HCT116 (cell line): ENCODE measurements at regions not wholly inside any gene's neighbourhood (a gene's known extent, or its start where the extent isn't known, plus 50 kb on each side); places are given as distances from the start of the nearest gene placed in this dataset.

Source experiments
- ATAC-seq: fragments of 200-7000 bp; cut with Tn5 transposase; 2 replicates; pipeline ENCODE4 v1.9.1; 2020; ENCODE audit warnings: mild to moderate bottlenecking, moderate library complexity
- BruUV-seq: library from RNA; stranded (reverse); fragments of 400-500 nt; replicated peaks from 2 replicates; lab custom pipeline; 2021; lab: Mats Ljungman, UMichigan
- CTCF ChIA-PET: fragments of 300-600 bp; sonication (Branson Sonifier 250); formaldehyde crosslinking; loops from one replicate; lab custom pipeline; 2021; ENCODE audit warnings: antibody characterized with exemption; lab: Charles Lee
- POLR2A ChIA-PET: fragments of 300-600, 350-600 bp; sonication (Branson Sonifier 250); formaldehyde crosslinking; loops from one replicate; lab custom pipeline; 2021; ENCODE audit warnings: antibody characterized with exemption; lab: Charles Lee
- RAD21 ChIA-PET, 2 experiments: fragments of 300-600 bp; sonication (Branson Sonifier 250); formaldehyde crosslinking; loops; one replicate each; lab custom pipeline; 2023; ENCODE audit warnings: low total read pairs in 2 of 2; ENCODE audit not compliant: uncharacterized antibody in 2 of 2, unreplicated experiment in 2 of 2, low non-redundant PET in 1 of 2; lab: Charles Lee
- DNase-seq: peaks from one replicate; pipeline ENCODE4 v3.0.0-alpha.2; 2010; ENCODE audit warnings: low read depth, low spot score
- H2AFZ ChIP-seq: fragments of 200-600 bp; shearing (Covaris generic), sonication (generic); 2 replicates; pipeline ENCODE4 v1.6.1; 2017; ENCODE audit warnings: low read depth, mixed run types, mixed read lengths, antibody characterized with exemption, low read length; ENCODE audit not compliant: poor library complexity, severe bottlenecking
- H3K27ac ChIP-seq: 2 replicates; pipeline ENCODE4 v1.5.1; 2012; ENCODE audit warnings: low read depth, low read length
- H3K27me3 ChIP-seq: fragments of 200-600 bp; sonication (generic); 2 replicates; pipeline ENCODE4 v1.6.1; 2016; ENCODE audit warnings: mixed run types, low read length, mixed read lengths; ENCODE audit not compliant: insufficient read depth
- H3K36me3 ChIP-seq, 2 experiments: fragments of 200-500 bp in 1 of 2; fragments of 200-600 bp in 1 of 2; sonication (Bioruptor generic) in 1 of 2; sonication (generic) in 1 of 2; 2 replicates each; pipeline versions ENCODE4 v1.5.1 to v1.6.1; 2014 to 2016; ENCODE audit warnings: low read length in 2 of 2, inconsistent platforms in 1 of 2, mixed read lengths in 1 of 2, mixed run types in 1 of 2; ENCODE audit not compliant: insufficient read depth in 2 of 2, control insufficient read depth in 1 of 2
- H3K4me1 ChIP-seq, 2 experiments: fragments of 200-600 bp in 1 of 2; sonication (generic) in 1 of 2; 2 replicates each; pipeline versions ENCODE4 v1.5.1 to v1.6.1; 2012 to 2017; ENCODE audit warnings: low read length in 2 of 2, inconsistent platforms in 1 of 2, mild to moderate bottlenecking in 1 of 2, mixed read lengths in 1 of 2, mixed run types in 1 of 2, moderate library complexity in 1 of 2; ENCODE audit not compliant: insufficient read depth in 2 of 2, control insufficient read depth in 1 of 2
- H3K4me2 ChIP-seq: fragments of 200-600 bp; sonication (generic); 2 replicates; pipeline ENCODE4 v1.6.1; 2017; ENCODE audit warnings: mixed run types, low read length, mixed read lengths
- H3K4me3 ChIP-seq, 2 experiments: fragments of 200-600 bp in 1 of 2; sonication (generic) in 1 of 2; replicated peaks in 1 of 2; 2 replicates each; pipeline ENCODE4 v1.5.1; 2011 to 2016; ENCODE audit warnings: low read length in 2 of 2, control low read depth in 1 of 2, low read depth in 1 of 2, mild to moderate bottlenecking in 1 of 2, mixed read lengths in 1 of 2, mixed run types in 1 of 2
- H3K79me2 ChIP-seq: fragments of 200-600 bp; sonication (generic); 2 replicates; pipeline ENCODE4 v1.6.1; 2017; ENCODE audit warnings: mild to moderate bottlenecking, mixed run types, low read length, moderate library complexity, mixed read lengths; ENCODE audit not compliant: insufficient read depth
- H3K9ac ChIP-seq: fragments of 200-600 bp; sonication (generic); 2 replicates; pipeline ENCODE4 v1.6.1; 2016; ENCODE audit warnings: low read length, mixed read lengths
- H3K9me2 ChIP-seq: fragments of 200-600 bp; sonication (generic), shearing (Covaris generic); 2 replicates; pipeline ENCODE4 v1.6.1; 2017; ENCODE audit warnings: mixed run types, mild to moderate bottlenecking, moderate library complexity; ENCODE audit not compliant: insufficient read depth
- H3K9me3 ChIP-seq, 2 experiments: fragments of 200-500 bp in 1 of 2; fragments of 200-600 bp in 1 of 2; sonication (Bioruptor generic) in 1 of 2; sonication (generic) in 1 of 2; 2 replicates each; pipeline ENCODE4 v1.6.1; 2014 to 2017; ENCODE audit warnings: low read length in 2 of 2, mixed read lengths in 2 of 2, inconsistent platforms in 1 of 2, low read depth in 1 of 2, mild to moderate bottlenecking in 1 of 2, mixed run types in 1 of 2, moderate library complexity in 1 of 2; ENCODE audit not compliant: control insufficient read depth in 1 of 2, insufficient read depth in 1 of 2
- H4K20me1 ChIP-seq: fragments of 200-600 bp; sonication (generic), shearing (Covaris generic); 2 replicates; pipeline ENCODE4 v1.6.1; 2017; ENCODE audit warnings: mixed run types, mild to moderate bottlenecking, moderate library complexity; ENCODE audit not compliant: insufficient read depth
- CEBPB ChIP-seq: IDR thresholded peaks from 2 replicates; pipeline ENCODE4 v1.6.1; 2012; ENCODE audit warnings: low read depth
- CTCF ChIP-seq, 3 experiments: fragments of 200-600 bp in 1 of 3; sonication (generic) in 1 of 3; IDR thresholded peaks in 2 of 3; conservative IDR thresholded peaks in 1 of 3; 2 replicates each; pipeline ENCODE4 v1.5.1; 2012 to 2017; ENCODE audit warnings: low read depth in 2 of 3, low read length in 2 of 3, antibody characterized with exemption in 1 of 3, borderline replicate concordance in 1 of 3, control low read depth in 1 of 3, mild to moderate bottlenecking in 1 of 3, mixed read lengths in 1 of 3, mixed run types in 1 of 3, moderate library complexity in 1 of 3; ENCODE audit not compliant: insufficient read depth in 1 of 3
- EGR1 ChIP-seq: IDR thresholded peaks from 2 replicates; pipeline ENCODE4 v1.6.1; 2012; ENCODE audit warnings: low read depth
- ELF1 ChIP-seq: IDR thresholded peaks from 2 replicates; pipeline ENCODE4 v1.6.1; 2012; ENCODE audit warnings: low read depth, borderline replicate concordance
- FOSL1 ChIP-seq: IDR thresholded peaks from 2 replicates; pipeline ENCODE4 v1.6.1; 2012; ENCODE audit warnings: low read depth
- JUND ChIP-seq: IDR thresholded peaks from 2 replicates; pipeline ENCODE4 v1.6.1; 2012
- SIN3A ChIP-seq: IDR thresholded peaks from 2 replicates; pipeline ENCODE4 v1.6.1; 2012; ENCODE audit warnings: low read depth
- SP1 ChIP-seq: IDR thresholded peaks from 2 replicates; pipeline ENCODE4 v1.6.1; 2012; ENCODE audit warnings: low read depth
- YY1 ChIP-seq: IDR thresholded peaks from 2 replicates; pipeline ENCODE4 v1.6.1; 2011; ENCODE audit warnings: low read length, low read depth, moderate library complexity, mild to moderate bottlenecking; ENCODE audit not compliant: insufficient replicate concordance; ENCODE audit errors: extremely low read depth
- ZFX ChIP-seq: fragments of 450-650 bp; IDR thresholded peaks from 2 replicates; pipeline ENCODE4 v1.6.1; 2017
- intact Hi-C: fragments of 100-400 bp; cut with micrococcal nuclease; formaldehyde crosslinking; loops from 2 replicates; pipeline ENCODE4 v1.10.0; 2022
- TF ChIP-seq, protein P1 (sequence below): IDR thresholded peaks from 2 replicates; pipeline ENCODE4 v1.6.1; 2012
- TF ChIP-seq, protein P2 (sequence below): IDR thresholded peaks from 2 replicates; pipeline ENCODE4 v1.6.1; 2012

- no peaks in the 10 kb centered on the region for H3K79me2 ChIP-seq
- TF ChIP-seq SIN3A (no peak), CTCF (IDR thresholded peaks at IDR 0.05 in 2 of 3, conservative IDR thresholded peaks at IDR 0.05 in 1 of 3; ENCODE audit: borderline replicate concordance in 1 of 3, insufficient read depth in 1 of 3, low read depth in 2 of 3, low read length in 2 of 3) (no peak), JUND (no peak), CEBPB (no peak), YY1 (no peak), FOSL1 (no peak), ZFX (no peak), SP1 (no peak), EGR1 (no peak), ELF1 (no peak)
- TF ChIP-seq, protein P1, sequence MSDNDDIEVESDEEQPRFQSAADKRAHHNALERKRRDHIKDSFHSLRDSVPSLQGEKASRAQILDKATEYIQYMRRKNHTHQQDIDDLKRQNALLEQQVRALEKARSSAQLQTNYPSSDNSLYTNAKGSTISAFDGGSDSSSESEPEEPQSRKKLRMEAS, result no peak
- TF ChIP-seq, protein P2, sequence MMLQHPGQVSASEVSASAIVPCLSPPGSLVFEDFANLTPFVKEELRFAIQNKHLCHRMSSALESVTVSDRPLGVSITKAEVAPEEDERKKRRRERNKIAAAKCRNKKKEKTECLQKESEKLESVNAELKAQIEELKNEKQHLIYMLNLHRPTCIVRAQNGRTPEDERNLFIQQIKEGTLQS, result no peak
- TF ChIP-seq, all 23 proteins: peak for 0
- DNase-seq (no peak), ATAC-seq (no peak)
- no TSS peak for BruUV-seq
- intact Hi-C loops, result no loop called here
- Histone ChIP-seq H3K4me2 (no peak overlapping the region), H3K9me2 (no peaks in the 10 kb centered on the region), H3K27ac (no peak overlapping the region), H3K36me3 (no peaks in the 10 kb centered on the region), H3K4me1 (no peaks in the 10 kb centered on the region), H2AFZ (no peak overlapping the region), H3K27me3 (no peaks in the 10 kb centered on the region), H4K20me1 (no peaks in the 10 kb centered on the region), H3K9ac (no peak overlapping the region), H3K4me3 (no peak overlapping the region), H3K9me3 (no peaks in the 10 kb centered on the region)
- ChIA-PET POLR2A (no interaction called here), CTCF (interaction anchor here (1.2 kb wide), 1 partner anchor 55 kb away, joined by 3 read pairs; no protein-coding TSS in a partner anchor), RAD21 (no interaction called here)
These were observed 184.2 kb upstream of the RBPJ start for GRCh38 chr4:26136615-26137014.
